PC-9 (cell line): ENCODE measurements at regions not wholly inside any gene's neighbourhood (a gene's known extent, or its start where the extent isn't known, plus 50 kb on each side); places are given as distances from the start of the nearest gene placed in this dataset.

ENCODE experiments used
- EZH2 ChIP-seq: fragments of 200-600 bp; sonication (generic); IDR thresholded peaks from 2 replicates; pipeline ENCODE4 v1.8.0; 2017; ENCODE audit warnings: antibody characterized with exemption, low read depth
- TF ChIP-seq, protein P1 (sequence below): fragments of 200-600 bp; sonication (generic); conservative IDR thresholded peaks from 2 replicates; pipeline ENCODE4 v1.6.1; 2017; ENCODE audit warnings: mixed run types, antibody characterized with exemption, mild to moderate bottlenecking, moderate library complexity

DNA sequence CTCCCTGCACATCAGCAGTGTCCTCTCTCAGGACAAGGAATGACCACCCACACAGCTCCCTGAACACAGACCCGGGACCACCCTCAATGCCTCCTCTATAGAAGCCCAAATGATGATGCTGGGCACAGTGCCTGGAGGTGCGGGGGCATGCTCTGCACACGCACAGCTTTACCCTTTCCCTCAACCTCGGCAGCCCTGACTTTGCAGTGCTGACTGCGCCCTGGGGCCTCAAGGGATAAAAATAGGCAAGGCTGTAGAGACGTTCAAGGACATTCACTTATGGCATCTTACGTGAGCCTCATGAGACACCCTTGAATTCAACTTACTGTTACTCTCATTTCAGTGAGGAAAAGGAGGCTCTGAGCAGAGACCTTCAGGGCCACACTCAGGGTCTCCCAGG lies 521.6 kb upstream of the MGMT start:
- TF ChIP-seq, protein P1, sequence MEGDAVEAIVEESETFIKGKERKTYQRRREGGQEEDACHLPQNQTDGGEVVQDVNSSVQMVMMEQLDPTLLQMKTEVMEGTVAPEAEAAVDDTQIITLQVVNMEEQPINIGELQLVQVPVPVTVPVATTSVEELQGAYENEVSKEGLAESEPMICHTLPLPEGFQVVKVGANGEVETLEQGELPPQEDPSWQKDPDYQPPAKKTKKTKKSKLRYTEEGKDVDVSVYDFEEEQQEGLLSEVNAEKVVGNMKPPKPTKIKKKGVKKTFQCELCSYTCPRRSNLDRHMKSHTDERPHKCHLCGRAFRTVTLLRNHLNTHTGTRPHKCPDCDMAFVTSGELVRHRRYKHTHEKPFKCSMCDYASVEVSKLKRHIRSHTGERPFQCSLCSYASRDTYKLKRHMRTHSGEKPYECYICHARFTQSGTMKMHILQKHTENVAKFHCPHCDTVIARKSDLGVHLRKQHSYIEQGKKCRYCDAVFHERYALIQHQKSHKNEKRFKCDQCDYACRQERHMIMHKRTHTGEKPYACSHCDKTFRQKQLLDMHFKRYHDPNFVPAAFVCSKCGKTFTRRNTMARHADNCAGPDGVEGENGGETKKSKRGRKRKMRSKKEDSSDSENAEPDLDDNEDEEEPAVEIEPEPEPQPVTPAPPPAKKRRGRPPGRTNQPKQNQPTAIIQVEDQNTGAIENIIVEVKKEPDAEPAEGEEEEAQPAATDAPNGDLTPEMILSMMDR = no peak
- TF ChIP-seq EZH2 = no peak
